Gastroesophageal sphincter (tissue), 2 donors: ENCODE measurements at regions not wholly inside any gene's neighbourhood (a gene's known extent, or its start where the extent isn't known, plus 50 kb on each side); places are given as distances from the start of the nearest gene placed in this dataset.

Experiments used
- EP300 ChIP-seq: sonication (generic); formaldehyde crosslinking; IDR thresholded peaks from one replicate; pipeline ENCODE4 v1.6.1; 2017; ENCODE audit warnings: antibody characterized with exemption, mild to moderate bottlenecking
- POLR2A ChIP-seq, 2 donors: fragments of 450-650 bp; IDR thresholded peaks; one replicate each; pipeline ENCODE4 v1.6.1; 2017; ENCODE audit warnings: antibody characterized with exemption in 2 of 2, mild to moderate bottlenecking in 2 of 2, moderate library complexity in 1 of 2

GRCh38 chrX:23548164-23548563 lies 119.1 kb upstream of the PRDX4 start:
- TF ChIP-seq EP300 (no peak), POLR2A (IDR thresholded peaks at IDR 0.05) (no peak)
